IMR-90 (cell line): ENCODE measurements at regions not wholly inside any gene's neighbourhood (a gene's known extent, or its start where the extent isn't known, plus 50 kb on each side); places are given as distances from the start of the nearest gene placed in this dataset.

Source experiments
- BHLHE40 ChIP-seq: fragments of 150-350 bp; IDR thresholded peaks from 2 replicates; pipeline ENCODE4 v1.6.1; 2016; ENCODE audit warnings: mild to moderate bottlenecking, low read depth, low read length
- CTCF ChIP-seq: conservative IDR thresholded peaks from 2 replicates; pipeline ENCODE4 v1.5.1; 2012; ENCODE audit warnings: mild to moderate bottlenecking, low read depth, low read length, improper control_type of control experiment
- ELK1 ChIP-seq: fragments of 150-350 bp; IDR thresholded peaks from 2 replicates; pipeline ENCODE4 v1.6.1; 2016; ENCODE audit warnings: low read depth, mild to moderate bottlenecking, low read length, moderate library complexity, borderline replicate concordance
- POLR2A ChIP-seq: IDR thresholded peaks from 2 replicates; pipeline ENCODE4 v1.6.1; 2012; ENCODE audit warnings: mild to moderate bottlenecking, low read depth, low read length
- RAD21 ChIP-seq: IDR thresholded peaks from 2 replicates; pipeline ENCODE4 v1.6.1; 2012; ENCODE audit warnings: low read length, improper control_type of control experiment
- RCOR1 ChIP-seq: IDR thresholded peaks from 2 replicates; pipeline ENCODE4 v1.6.1; 2012; ENCODE audit warnings: mild to moderate bottlenecking, low read length, improper control_type of control experiment; ENCODE audit not compliant: insufficient replicate concordance
- RFX5 ChIP-seq: IDR thresholded peaks from 2 replicates; pipeline ENCODE4 v1.8.0; 2012; ENCODE audit warnings: low read depth, mild to moderate bottlenecking, low read length, moderate library complexity

GRCh38 chr2:143875295-143876233, 644.4 kb downstream of the ZEB2 start:
- no peak for TF ChIP-seq POLR2A
- no peak for TF ChIP-seq CTCF
- TF ChIP-seq RFX5: no peak
- TF ChIP-seq ELK1: no peak
- no peak for TF ChIP-seq RAD21
- TF ChIP-seq RCOR1: no peak
- no peak for TF ChIP-seq BHLHE40
